ENCODE measurements at regions not wholly inside any gene's neighbourhood (a gene's known extent, or its start where the extent isn't known, plus 50 kb on each side); places are given as distances from the start of the nearest gene placed in this dataset.

DNA sequence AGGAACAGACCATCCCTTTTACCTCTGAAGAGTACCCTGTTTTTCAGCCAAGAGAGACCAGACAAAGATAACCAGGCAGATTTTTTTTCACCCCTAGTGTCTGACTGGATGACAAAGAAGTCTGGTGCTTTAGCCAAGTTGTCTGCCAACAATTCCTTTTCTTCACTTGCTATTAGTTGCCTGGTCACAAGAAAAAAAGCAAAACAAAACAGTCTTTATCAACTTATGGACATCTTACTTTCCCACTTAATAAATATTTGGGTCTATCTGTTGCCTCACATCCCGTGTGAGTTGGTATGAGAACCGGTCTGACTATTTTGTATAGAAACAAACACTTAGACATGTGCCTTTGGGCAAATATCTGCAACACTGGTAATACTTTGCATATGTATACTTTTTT, 662.9 kb downstream of the PLPP3 start:
- H3K4me1 Mint-ChIP-seq (ENCODE audit: low read depth) = peaks cover 15% of the 10 kb centered on the region
- no peak for DNase-seq (ENCODE audit: low spot score)
- H3K4me3 Mint-ChIP-seq (ENCODE audit: unreplicated experiment) = no peak overlapping the region
- no peaks in the 10 kb centered on the region for H3K27me3 Mint-ChIP-seq (ENCODE audit: low read depth)
- no peaks in the 10 kb centered on the region for H3K36me3 Mint-ChIP-seq (ENCODE audit: low read depth)
- TF ChIP-seq, protein P1, sequence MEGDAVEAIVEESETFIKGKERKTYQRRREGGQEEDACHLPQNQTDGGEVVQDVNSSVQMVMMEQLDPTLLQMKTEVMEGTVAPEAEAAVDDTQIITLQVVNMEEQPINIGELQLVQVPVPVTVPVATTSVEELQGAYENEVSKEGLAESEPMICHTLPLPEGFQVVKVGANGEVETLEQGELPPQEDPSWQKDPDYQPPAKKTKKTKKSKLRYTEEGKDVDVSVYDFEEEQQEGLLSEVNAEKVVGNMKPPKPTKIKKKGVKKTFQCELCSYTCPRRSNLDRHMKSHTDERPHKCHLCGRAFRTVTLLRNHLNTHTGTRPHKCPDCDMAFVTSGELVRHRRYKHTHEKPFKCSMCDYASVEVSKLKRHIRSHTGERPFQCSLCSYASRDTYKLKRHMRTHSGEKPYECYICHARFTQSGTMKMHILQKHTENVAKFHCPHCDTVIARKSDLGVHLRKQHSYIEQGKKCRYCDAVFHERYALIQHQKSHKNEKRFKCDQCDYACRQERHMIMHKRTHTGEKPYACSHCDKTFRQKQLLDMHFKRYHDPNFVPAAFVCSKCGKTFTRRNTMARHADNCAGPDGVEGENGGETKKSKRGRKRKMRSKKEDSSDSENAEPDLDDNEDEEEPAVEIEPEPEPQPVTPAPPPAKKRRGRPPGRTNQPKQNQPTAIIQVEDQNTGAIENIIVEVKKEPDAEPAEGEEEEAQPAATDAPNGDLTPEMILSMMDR (IDR thresholded peaks at IDR 0.05) = no peak
- H3K27ac Mint-ChIP-seq (ENCODE audit: unreplicated experiment) = no peak overlapping the region
- no peaks in the 10 kb centered on the region for H3K9me3 Mint-ChIP-seq (ENCODE audit: low read depth)

DNA sequence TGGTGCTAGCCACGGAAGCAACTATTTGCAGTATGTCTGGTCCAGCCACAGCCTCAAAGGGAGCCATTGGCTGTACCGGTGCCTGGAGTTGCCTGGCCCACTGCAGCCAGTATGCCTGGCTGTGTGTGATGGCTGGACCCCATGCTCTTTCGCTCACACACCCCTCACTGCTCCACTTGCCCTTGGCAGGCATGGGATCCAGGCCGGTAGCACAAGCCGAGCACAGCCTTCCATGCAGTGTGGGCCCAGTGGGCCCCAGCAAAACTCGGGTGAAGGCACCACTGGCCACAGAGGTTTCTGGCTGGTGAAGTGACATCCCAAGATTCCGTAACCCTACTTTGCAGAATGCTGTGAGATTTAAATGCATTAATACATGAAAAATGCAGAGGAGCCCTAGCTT, 665.8 kb downstream of the PLPP3 start:
- Mint-ChIP-seq H3K27me3 (ENCODE audit: low read depth) (no peaks in the 10 kb centered on the region), H3K36me3 (ENCODE audit: low read depth) (no peaks in the 10 kb centered on the region), H3K4me1 (ENCODE audit: low read depth) (peaks cover 13% of the 10 kb centered on the region), H3K4me3 (ENCODE audit: unreplicated experiment) (no peak overlapping the region), H3K9me3 (ENCODE audit: low read depth) (no peaks in the 10 kb centered on the region), H3K27ac (ENCODE audit: unreplicated experiment) (no peak overlapping the region)
- TF ChIP-seq, protein P1 (IDR thresholded peaks at IDR 0.05) = no peak
- no peak for DNase-seq (ENCODE audit: low spot score)

GRCh38 chr1:55912438-55912837, 666.9 kb downstream of the PLPP3 start:
- H3K27ac Mint-ChIP-seq (ENCODE audit: unreplicated experiment) = no peak overlapping the region
- TF ChIP-seq, protein P1 (IDR thresholded peaks at IDR 0.05) = no peak
- H3K9me3 Mint-ChIP-seq (ENCODE audit: low read depth) = no peaks in the 10 kb centered on the region
- no peak overlapping the region for H3K4me3 Mint-ChIP-seq (ENCODE audit: unreplicated experiment)
- H3K4me1 Mint-ChIP-seq (ENCODE audit: low read depth) = peaks cover 7% of the 10 kb centered on the region
- no peaks in the 10 kb centered on the region for H3K36me3 Mint-ChIP-seq (ENCODE audit: low read depth)
- DNase-seq (ENCODE audit: low spot score) = peak; percentile 61
- H3K27me3 Mint-ChIP-seq (ENCODE audit: low read depth) = no peaks in the 10 kb centered on the region

GRCh38 chr1:55904541-55904940, 674.8 kb downstream of the PLPP3 start:
- H3K27ac Mint-ChIP-seq (ENCODE audit: unreplicated experiment) = no peak overlapping the region
- TF ChIP-seq, protein P1 (IDR thresholded peaks at IDR 0.05) = no peak
- no peaks in the 10 kb centered on the region for H3K4me1 Mint-ChIP-seq (ENCODE audit: low read depth)
- H3K4me3 Mint-ChIP-seq (ENCODE audit: unreplicated experiment) = no peak overlapping the region
- H3K36me3 Mint-ChIP-seq (ENCODE audit: low read depth) = peaks cover 2% of the 10 kb centered on the region
- H3K9me3 Mint-ChIP-seq (ENCODE audit: low read depth) = peaks cover 6% of the 10 kb centered on the region
- H3K27me3 Mint-ChIP-seq (ENCODE audit: low read depth) = no peaks in the 10 kb centered on the region
- no peak for DNase-seq (ENCODE audit: low spot score)

DNA sequence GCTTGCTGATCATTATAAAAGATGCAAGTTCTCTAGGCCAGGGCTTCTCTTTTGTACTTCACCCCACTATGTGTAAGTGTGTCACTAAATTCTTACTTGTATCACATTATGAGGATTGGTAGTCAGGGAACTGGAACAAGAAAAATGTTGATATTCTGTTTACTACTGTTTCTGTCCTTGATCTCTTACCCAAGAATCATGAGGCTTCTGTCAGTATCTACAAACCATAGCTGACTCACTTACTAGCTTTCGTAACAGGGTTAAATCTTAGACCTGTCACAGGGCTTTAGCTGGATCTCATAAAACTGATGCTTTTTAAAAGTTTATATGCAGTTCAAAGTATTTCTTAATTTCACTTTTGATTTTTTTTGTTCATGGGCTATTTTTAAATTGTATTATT, 681.2 kb downstream of the PLPP3 start:
- Mint-ChIP-seq H3K4me1 (ENCODE audit: low read depth) (no peaks in the 10 kb centered on the region), H3K9me3 (ENCODE audit: low read depth) (peaks cover 26% of the 10 kb centered on the region), H3K36me3 (ENCODE audit: low read depth) (peaks cover 6% of the 10 kb centered on the region), H3K4me3 (ENCODE audit: unreplicated experiment) (no peak overlapping the region), H3K27me3 (ENCODE audit: low read depth) (no peaks in the 10 kb centered on the region), H3K27ac (ENCODE audit: unreplicated experiment) (no peak overlapping the region)
- TF ChIP-seq, protein P1 (IDR thresholded peaks at IDR 0.05) = no peak
- DNase-seq (ENCODE audit: low spot score) = no peak

Measured in chondrocyte (in vitro differentiated cells).